GM23338 (cell line): ENCODE measurements at regions not wholly inside any gene's neighbourhood (a gene's known extent, or its start where the extent isn't known, plus 50 kb on each side); places are given as distances from the start of the nearest gene placed in this dataset.

ENCODE experiments used
- ATAC-seq: fragments of 200-7000 bp; cut with Tn5 transposase; 3 replicates; pipeline ENCODE4 v1.9.1; 2020
- DNase-seq: peaks from one replicate; pipeline ENCODE4 v3.0.0-alpha.2; 2015; ENCODE audit warnings: low spot score
- H2AFZ ChIP-seq: fragments of 200-600 bp; sonication (generic); 2 replicates; pipeline ENCODE4 v1.8.0; 2016; ENCODE audit warnings: antibody characterized with exemption, mild to moderate bottlenecking, moderate library complexity
- H3F3A ChIP-seq: fragments of 200-600 bp; sonication (generic); replicated peaks from 2 replicates; pipeline ENCODE4 v1.8.0; 2017; ENCODE audit warnings: antibody characterized with exemption, mixed run types, low read depth
- H3K27ac ChIP-seq: fragments of 200-600 bp; sonication (generic); 2 replicates; pipeline ENCODE4 v1.6.1; 2016; ENCODE audit warnings: low read depth
- H3K27me3 ChIP-seq: fragments of 200-600 bp; sonication (generic); 2 replicates; pipeline ENCODE4 v1.8.0; 2016; ENCODE audit warnings: mild to moderate bottlenecking, mixed run types, moderate library complexity; ENCODE audit not compliant: insufficient read depth
- H3K36me3 ChIP-seq: fragments of 200-600 bp; sonication (generic); 2 replicates; pipeline ENCODE4 v1.8.0; 2016; ENCODE audit warnings: mild to moderate bottlenecking; ENCODE audit not compliant: insufficient read depth
- H3K4me1 ChIP-seq: fragments of 200-600 bp; sonication (generic); 2 replicates; pipeline ENCODE4 v1.8.0; 2016; ENCODE audit warnings: mild to moderate bottlenecking, moderate library complexity; ENCODE audit not compliant: insufficient read depth
- H3K4me2 ChIP-seq: fragments of 200-600 bp; sonication (generic); 2 replicates; pipeline ENCODE4 v1.7.1; 2017; ENCODE audit warnings: mixed run types
- H3K4me3 ChIP-seq: fragments of 200-600 bp; sonication (generic); 2 replicates; pipeline ENCODE4 v1.6.1; 2016; ENCODE audit warnings: mixed run types
- H3K79me2 ChIP-seq: fragments of 200-600 bp; sonication (generic); replicated peaks from 2 replicates; pipeline ENCODE4 v1.8.0; 2017; ENCODE audit warnings: mild to moderate bottlenecking; ENCODE audit not compliant: insufficient read depth
- H3K9me2 ChIP-seq: fragments of 200-600 bp; sonication (generic); 2 replicates; pipeline ENCODE4 v1.8.0; 2017; ENCODE audit not compliant: insufficient read depth
- H4K20me1 ChIP-seq: fragments of 200-600 bp; sonication (generic); replicated peaks from 2 replicates; pipeline ENCODE4 v1.8.0; 2017; ENCODE audit warnings: mild to moderate bottlenecking; ENCODE audit not compliant: insufficient read depth
- H3K27ac Mint-ChIP-seq: 2 replicates; pipeline ENCODE4 v1.8.0; 2020; ENCODE audit warnings: inconsistent platforms, mild to moderate bottlenecking, moderate library complexity, mixed read lengths
- H3K27me3 Mint-ChIP-seq: 3 replicates; pipeline ENCODE4 v1.8.0; 2022; ENCODE audit warnings: low read depth, mild to moderate bottlenecking, moderate library complexity, mixed read lengths, inconsistent platforms; ENCODE audit not compliant: insufficient read depth, poor library complexity
- H3K36me3 Mint-ChIP-seq: 3 replicates; pipeline ENCODE4 v1.8.0; 2021; ENCODE audit warnings: low read depth, mild to moderate bottlenecking, inconsistent platforms, moderate library complexity, mixed read lengths
- H3K4me1 Mint-ChIP-seq: 3 replicates; pipeline ENCODE4 v1.8.0; 2020; ENCODE audit warnings: mild to moderate bottlenecking, inconsistent platforms, mixed read lengths
- H3K4me3 Mint-ChIP-seq: 3 replicates; pipeline ENCODE4 v1.8.0; 2021; ENCODE audit warnings: moderate library complexity, mild to moderate bottlenecking, inconsistent platforms, mixed read lengths
- H3K9me3 Mint-ChIP-seq: 3 replicates; pipeline ENCODE4 v1.8.0; 2020; ENCODE audit warnings: moderate library complexity, mild to moderate bottlenecking, inconsistent platforms, mixed read lengths
- CTCF ChIP-seq, 2 experiments: fragments of 200-600 bp in 1 of 2; sonication (generic) in 1 of 2; conservative IDR thresholded peaks; 2 replicates each; pipeline versions ENCODE4 v1.5.1 to v1.6.1; 2016 to 2017; ENCODE audit warnings: antibody characterized with exemption in 2 of 2, low read depth in 2 of 2, mild to moderate bottlenecking in 2 of 2, moderate library complexity in 1 of 2
- ETS1 ChIP-seq: IDR thresholded peaks from 2 replicates; pipeline ENCODE4 v1.6.1; 2016; ENCODE audit warnings: antibody characterized with exemption
- EZH2 ChIP-seq: fragments of 200-600 bp; sonication (generic); IDR thresholded peaks from one replicate; pipeline ENCODE4 v1.8.0; 2017; ENCODE audit warnings: antibody characterized with exemption, mild to moderate bottlenecking, low read depth; ENCODE audit not compliant: unreplicated experiment
- EZH2phosphoT487 ChIP-seq: fragments of 200-600 bp; sonication (generic); IDR thresholded peaks from one replicate; pipeline ENCODE4 v1.8.1; 2018; ENCODE audit warnings: antibody characterized with exemption; ENCODE audit not compliant: unreplicated experiment
- JUNB ChIP-seq: IDR thresholded peaks from one replicate; pipeline ENCODE4 v1.6.1; 2016; ENCODE audit warnings: antibody characterized with exemption; ENCODE audit not compliant: unreplicated experiment
- NANOG ChIP-seq: IDR thresholded peaks from 2 replicates; pipeline ENCODE4 v1.6.1; 2016; ENCODE audit warnings: antibody characterized with exemption, borderline replicate concordance
- POLR2AphosphoS5 ChIP-seq: IDR thresholded peaks from 2 replicates; pipeline ENCODE4 v1.6.1; 2016; ENCODE audit warnings: antibody characterized with exemption, low read depth
- REST ChIP-seq: IDR thresholded peaks from one replicate; pipeline ENCODE4 v1.6.1; 2018; ENCODE audit warnings: antibody characterized with exemption; ENCODE audit not compliant: unreplicated experiment
- STAT1 ChIP-seq: IDR thresholded peaks from one replicate; pipeline ENCODE4 v1.6.1; 2016; ENCODE audit warnings: antibody characterized with exemption; ENCODE audit not compliant: unreplicated experiment
- ZNF114 ChIP-seq: fragments of 250-450 bp; sonication (Bioruptor Pico); IDR thresholded peaks from 2 replicates; pipeline ENCODE4 v1.5.0; 2020; ENCODE audit warnings: mild to moderate bottlenecking, moderate library complexity

GRCh38 chr2:167471332-167471731 lies 583.1 kb downstream of the XIRP2 start:
- H3K4me3 Mint-ChIP-seq, result no peak overlapping the region
- H3K36me3 Mint-ChIP-seq, result no peaks in the 10 kb centered on the region
- no peaks in the 10 kb centered on the region; the same call in 1 of the 2 replicates for H4K20me1 ChIP-seq
- H3K4me1 ChIP-seq, result peaks cover 12% of the 10 kb centered on the region
- H3K9me2 ChIP-seq, result no peaks in the 10 kb centered on the region
- peaks cover 18% of the 10 kb centered on the region for H3K4me1 Mint-ChIP-seq
- no peak overlapping the region for H3K4me3 ChIP-seq
- no peaks in the 10 kb centered on the region for H3K27me3 ChIP-seq
- no peak overlapping the region for H3K4me2 ChIP-seq
- DNase-seq (no peak), ATAC-seq (no peak)
- H3K27ac ChIP-seq, result no peak overlapping the region
- TF ChIP-seq NANOG, result no peak
- no peaks in the 10 kb centered on the region for H3K27me3 Mint-ChIP-seq
- H3F3A ChIP-seq, result no peaks in the 10 kb centered on the region
- H2AFZ ChIP-seq, result no peak overlapping the region
- H3K36me3 ChIP-seq, result no peaks in the 10 kb centered on the region
- no peaks in the 10 kb centered on the region for H3K9me3 Mint-ChIP-seq
- H3K27ac Mint-ChIP-seq, result no peak overlapping the region
- H3K79me2 ChIP-seq, result peaks cover 35% of the 10 kb centered on the region

DNA sequence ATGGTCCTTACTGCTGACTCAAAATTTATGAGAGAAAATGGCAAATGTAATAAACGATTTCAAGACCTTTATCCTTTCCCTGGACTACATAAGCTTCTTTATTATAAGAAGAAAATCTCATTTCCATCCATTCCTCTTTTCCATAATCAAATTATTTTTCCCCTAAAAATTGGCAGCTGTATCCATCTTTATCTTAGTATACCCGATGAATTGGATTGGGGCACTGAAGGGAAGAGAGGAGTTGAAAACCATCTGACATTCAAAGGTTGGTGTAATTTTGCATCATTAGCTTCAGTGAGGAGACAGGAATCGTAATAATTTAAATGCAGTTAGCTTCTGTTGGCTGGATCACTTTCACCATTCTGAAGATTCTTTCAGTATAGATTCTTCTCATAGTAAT lies 574.1 kb downstream of the XIRP2 start:
- Histone ChIP-seq H3K4me3 (no peak overlapping the region), H3K36me3 (peaks cover 3% of the 10 kb centered on the region; the same call in 1 of the 2 replicates), H3K27me3 (no peaks in the 10 kb centered on the region), H3F3A (no peaks in the 10 kb centered on the region), H2AFZ (no peak overlapping the region), H3K9me2 (no peaks in the 10 kb centered on the region), H3K79me2 (peaks cover 57% of the 10 kb centered on the region), H3K27ac (no peak overlapping the region), H3K4me2 (no peak overlapping the region), H3K4me1 (no peaks in the 10 kb centered on the region), H4K20me1 (0 out of 2 replicates have a peak, but pooled peaks cover 7% of the 10 kb centered on the region)
- no peak overlapping the region for H3K27ac Mint-ChIP-seq
- H3K4me1 Mint-ChIP-seq, result no peaks in the 10 kb centered on the region
- DNase-seq (no peak), ATAC-seq (no peak)
- H3K27me3 Mint-ChIP-seq, result no peaks in the 10 kb centered on the region
- peaks cover 23% of the 10 kb centered on the region for H3K9me3 Mint-ChIP-seq
- H3K36me3 Mint-ChIP-seq, result peaks cover 31% of the 10 kb centered on the region
- H3K4me3 Mint-ChIP-seq, result no peak overlapping the region
- TF ChIP-seq ETS1 (no peak), EZH2phosphoT487 (no peak), EZH2 (no peak), ZNF114 (CRISPR knock-in tag) (no peak), JUNB (no peak), CTCF (conservative IDR thresholded peaks at IDR 0.05; ENCODE audit: low read depth in 2 of 2) (no peak), POLR2AphosphoS5 (no peak), NANOG (no peak), REST (no peak), STAT1 (no peak)
